ENCODE measurements at regions not wholly inside any gene's neighbourhood (a gene's known extent, or its start where the extent isn't known, plus 50 kb on each side); places are given as distances from the start of the nearest gene placed in this dataset.
"Not testable (repeated sequence)": the region's sequence is repeated elsewhere in the genome, so short reads cannot be mapped to it uniquely, and the experiment has no call there.

GRCh38 chr20:60785301-60785700 lies 466.8 kb upstream of the CDH4 start:
- DNase-seq, result no peak

GRCh38 chr20:60785785-60786184 lies 466.3 kb upstream of the CDH4 start:
- DNase-seq, result no peak

GRCh38 chr20:60786686-60787217 lies 465.3 kb upstream of the CDH4 start:
- DNase-seq, result no peak

GRCh38 chr20:60787276-60787675 lies 464.8 kb upstream of the CDH4 start:
- DNase-seq, result no peak

- no peak for DNase-seq
Observed at GRCh38 chr20:60788070-60788469, 464.0 kb upstream of the CDH4 start.

GRCh38 chr20:60789399-60789798 lies 462.7 kb upstream of the CDH4 start:
- DNase-seq, result no peak

- not testable (repeated sequence) for DNase-seq
Observed at GRCh38 chr20:60790339-60790738, 461.7 kb upstream of the CDH4 start.

- DNase-seq, result no peak
Observed at GRCh38 chr20:60791823-60792222, 460.2 kb upstream of the CDH4 start.

GRCh38 chr20:60792941-60793340 lies 459.1 kb upstream of the CDH4 start:
- DNase-seq, result no peak

GRCh38 chr20:60794674-60795073 lies 457.4 kb upstream of the CDH4 start:
- DNase-seq, result no peak

GRCh38 chr20:60795651-60796050 lies 456.4 kb upstream of the CDH4 start:
- no peak for DNase-seq

- no peak for DNase-seq
Observed at GRCh38 chr20:60800185-60800584, 451.9 kb upstream of the CDH4 start.

GRCh38 chr20:60802676-60803075 lies 449.4 kb upstream of the CDH4 start:
- no peak for DNase-seq

GRCh38 chr20:60803335-60804055 lies 448.6 kb upstream of the CDH4 start:
- no peak for DNase-seq

GRCh38 chr20:60804240-60804917 lies 447.7 kb upstream of the CDH4 start:
- DNase-seq, result no peak

- no peak for DNase-seq
Observed at GRCh38 chr20:60804918-60805630, 447.0 kb upstream of the CDH4 start.

GRCh38 chr20:60806354-60806753 lies 445.7 kb upstream of the CDH4 start:
- no peak for DNase-seq

GRCh38 chr20:60806824-60807223 lies 445.2 kb upstream of the CDH4 start:
- DNase-seq, result no peak

- DNase-seq, result no peak
Observed at GRCh38 chr20:60808003-60808672, 443.9 kb upstream of the CDH4 start.

- DNase-seq, result no peak
Observed at GRCh38 chr20:60808701-60809100, 443.4 kb upstream of the CDH4 start.

- DNase-seq, result no peak
Observed at GRCh38 chr20:60810561-60810960, 441.5 kb upstream of the CDH4 start.

- no peak for DNase-seq
Observed at GRCh38 chr20:60812561-60812960, 439.5 kb upstream of the CDH4 start.

- DNase-seq, result no peak
Observed at GRCh38 chr20:60813066-60813465, 439.0 kb upstream of the CDH4 start.
